HL-60 (cell line): ENCODE measurements at regions not wholly inside any gene's neighbourhood (a gene's known extent, or its start where the extent isn't known, plus 50 kb on each side); places are given as distances from the start of the nearest gene placed in this dataset.
"Not testable (repeated sequence)": the region's sequence is repeated elsewhere in the genome, so short reads cannot be mapped to it uniquely, and the experiment has no call there.

ENCODE experiments used
- DNase-seq, 2 experiments: peaks; one replicate each; pipeline ENCODE4 v3.0.0-alpha.2; 2010 to 2020; ENCODE audit warnings: low read depth in 1 of 2, low spot score in 1 of 2
- H3K27ac ChIP-seq: fragments of 250-450 bp; sonication (Bioruptor Pico); replicated peaks from 2 replicates; pipeline ENCODE4 v1.5.1; 2020; ENCODE audit warnings: mild to moderate bottlenecking, moderate library complexity
- H3K27me3 ChIP-seq: fragments of 250-450 bp; sonication (Bioruptor Pico); 2 replicates; pipeline ENCODE4 v1.5.1; 2021; ENCODE audit warnings: mild to moderate bottlenecking, moderate library complexity; ENCODE audit not compliant: insufficient read depth, poor library complexity, severe bottlenecking
- H3K4me3 ChIP-seq: replicated peaks from 2 replicates; pipeline ENCODE4 v1.5.1; 2011; ENCODE audit warnings: mild to moderate bottlenecking, control low read depth, low read length; ENCODE audit not compliant: insufficient read depth
- GABPA ChIP-seq: IDR thresholded peaks from 2 replicates; pipeline ENCODE4 v1.6.1; 2012; ENCODE audit warnings: low read depth
- POLR2AphosphoS5 ChIP-seq: IDR thresholded peaks from 2 replicates; pipeline ENCODE4 v1.6.1; 2012; ENCODE audit warnings: low read depth
- SPI1 ChIP-seq: IDR thresholded peaks from 2 replicates; pipeline ENCODE4 v1.6.1; 2012; ENCODE audit warnings: low read depth, mild to moderate bottlenecking, borderline replicate concordance
- TF ChIP-seq, protein P1 (sequence below): IDR thresholded peaks from one replicate; pipeline ENCODE4 v1.5.1; 2011; ENCODE audit warnings: low read length, control low read depth, inconsistent platforms; ENCODE audit not compliant: insufficient read depth
- TF ChIP-seq, protein P2 (sequence below): IDR thresholded peaks from 2 replicates; pipeline ENCODE4 v1.6.1; 2012; ENCODE audit warnings: low read depth; ENCODE audit not compliant: insufficient replicate concordance

DNA sequence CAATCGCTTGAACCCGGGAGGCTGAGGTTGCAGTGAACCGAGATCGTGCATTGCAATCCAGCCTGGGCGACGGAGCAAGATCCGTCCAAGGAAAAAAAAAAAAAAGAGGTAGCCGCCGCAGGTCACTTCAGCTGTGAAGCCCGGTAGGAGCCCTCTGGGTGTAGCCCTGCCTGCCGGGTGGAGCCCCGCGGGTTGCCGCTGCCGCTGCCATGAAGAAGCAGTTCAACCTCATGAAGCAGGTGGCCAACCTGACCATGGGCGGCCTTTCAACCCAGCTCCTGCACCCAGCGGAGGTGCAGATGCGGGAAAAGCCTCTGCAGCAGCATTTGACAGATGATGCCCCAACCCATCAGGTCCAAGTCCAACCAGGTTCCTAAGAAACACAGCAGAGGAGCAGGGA, 219.5 kb upstream of the SLC39A10 start:
- no peak for DNase-seq
- no peaks in the 10 kb centered on the region for H3K27me3 ChIP-seq
- no peak overlapping the region for H3K27ac ChIP-seq
- TF ChIP-seq, protein P1, sequence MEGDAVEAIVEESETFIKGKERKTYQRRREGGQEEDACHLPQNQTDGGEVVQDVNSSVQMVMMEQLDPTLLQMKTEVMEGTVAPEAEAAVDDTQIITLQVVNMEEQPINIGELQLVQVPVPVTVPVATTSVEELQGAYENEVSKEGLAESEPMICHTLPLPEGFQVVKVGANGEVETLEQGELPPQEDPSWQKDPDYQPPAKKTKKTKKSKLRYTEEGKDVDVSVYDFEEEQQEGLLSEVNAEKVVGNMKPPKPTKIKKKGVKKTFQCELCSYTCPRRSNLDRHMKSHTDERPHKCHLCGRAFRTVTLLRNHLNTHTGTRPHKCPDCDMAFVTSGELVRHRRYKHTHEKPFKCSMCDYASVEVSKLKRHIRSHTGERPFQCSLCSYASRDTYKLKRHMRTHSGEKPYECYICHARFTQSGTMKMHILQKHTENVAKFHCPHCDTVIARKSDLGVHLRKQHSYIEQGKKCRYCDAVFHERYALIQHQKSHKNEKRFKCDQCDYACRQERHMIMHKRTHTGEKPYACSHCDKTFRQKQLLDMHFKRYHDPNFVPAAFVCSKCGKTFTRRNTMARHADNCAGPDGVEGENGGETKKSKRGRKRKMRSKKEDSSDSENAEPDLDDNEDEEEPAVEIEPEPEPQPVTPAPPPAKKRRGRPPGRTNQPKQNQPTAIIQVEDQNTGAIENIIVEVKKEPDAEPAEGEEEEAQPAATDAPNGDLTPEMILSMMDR, result no peak
- no peak for TF ChIP-seq SPI1
- TF ChIP-seq POLR2AphosphoS5, result no peak
- TF ChIP-seq, protein P2, sequence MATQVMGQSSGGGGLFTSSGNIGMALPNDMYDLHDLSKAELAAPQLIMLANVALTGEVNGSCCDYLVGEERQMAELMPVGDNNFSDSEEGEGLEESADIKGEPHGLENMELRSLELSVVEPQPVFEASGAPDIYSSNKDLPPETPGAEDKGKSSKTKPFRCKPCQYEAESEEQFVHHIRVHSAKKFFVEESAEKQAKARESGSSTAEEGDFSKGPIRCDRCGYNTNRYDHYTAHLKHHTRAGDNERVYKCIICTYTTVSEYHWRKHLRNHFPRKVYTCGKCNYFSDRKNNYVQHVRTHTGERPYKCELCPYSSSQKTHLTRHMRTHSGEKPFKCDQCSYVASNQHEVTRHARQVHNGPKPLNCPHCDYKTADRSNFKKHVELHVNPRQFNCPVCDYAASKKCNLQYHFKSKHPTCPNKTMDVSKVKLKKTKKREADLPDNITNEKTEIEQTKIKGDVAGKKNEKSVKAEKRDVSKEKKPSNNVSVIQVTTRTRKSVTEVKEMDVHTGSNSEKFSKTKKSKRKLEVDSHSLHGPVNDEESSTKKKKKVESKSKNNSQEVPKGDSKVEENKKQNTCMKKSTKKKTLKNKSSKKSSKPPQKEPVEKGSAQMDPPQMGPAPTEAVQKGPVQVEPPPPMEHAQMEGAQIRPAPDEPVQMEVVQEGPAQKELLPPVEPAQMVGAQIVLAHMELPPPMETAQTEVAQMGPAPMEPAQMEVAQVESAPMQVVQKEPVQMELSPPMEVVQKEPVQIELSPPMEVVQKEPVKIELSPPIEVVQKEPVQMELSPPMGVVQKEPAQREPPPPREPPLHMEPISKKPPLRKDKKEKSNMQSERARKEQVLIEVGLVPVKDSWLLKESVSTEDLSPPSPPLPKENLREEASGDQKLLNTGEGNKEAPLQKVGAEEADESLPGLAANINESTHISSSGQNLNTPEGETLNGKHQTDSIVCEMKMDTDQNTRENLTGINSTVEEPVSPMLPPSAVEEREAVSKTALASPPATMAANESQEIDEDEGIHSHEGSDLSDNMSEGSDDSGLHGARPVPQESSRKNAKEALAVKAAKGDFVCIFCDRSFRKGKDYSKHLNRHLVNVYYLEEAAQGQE, result no peak
- TF ChIP-seq GABPA, result no peak
- H3K4me3 ChIP-seq, result no peak overlapping the region

DNA sequence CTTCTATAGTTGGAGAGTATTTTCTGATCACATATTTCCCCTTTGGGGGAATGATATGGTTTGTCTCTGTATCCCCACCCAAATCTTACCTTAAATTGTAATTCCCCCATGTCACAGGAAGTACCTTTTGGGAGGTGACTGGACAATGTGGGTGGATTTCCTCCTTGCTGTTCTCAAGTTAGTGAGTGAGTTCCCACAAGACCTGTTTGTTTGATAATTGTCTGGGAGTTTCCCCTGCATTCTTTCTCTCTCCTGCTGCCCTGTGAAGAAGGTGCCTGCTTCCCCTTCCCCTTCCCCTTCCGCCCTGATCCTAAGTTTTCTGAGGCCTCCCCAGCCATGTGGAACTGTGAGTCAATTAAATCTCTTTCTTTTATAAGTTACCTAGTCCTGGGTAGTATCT, 222.7 kb upstream of the SLC39A10 start:
- TF ChIP-seq POLR2AphosphoS5 (no peak), GABPA (no peak), SPI1 (no peak)
- TF ChIP-seq, protein P1, result no peak
- TF ChIP-seq, protein P2, result no peak
- H3K27me3 ChIP-seq, result no peaks in the 10 kb centered on the region
- no peak for DNase-seq
- H3K4me3 ChIP-seq, result no peak overlapping the region
- H3K27ac ChIP-seq, result no peak overlapping the region

DNA sequence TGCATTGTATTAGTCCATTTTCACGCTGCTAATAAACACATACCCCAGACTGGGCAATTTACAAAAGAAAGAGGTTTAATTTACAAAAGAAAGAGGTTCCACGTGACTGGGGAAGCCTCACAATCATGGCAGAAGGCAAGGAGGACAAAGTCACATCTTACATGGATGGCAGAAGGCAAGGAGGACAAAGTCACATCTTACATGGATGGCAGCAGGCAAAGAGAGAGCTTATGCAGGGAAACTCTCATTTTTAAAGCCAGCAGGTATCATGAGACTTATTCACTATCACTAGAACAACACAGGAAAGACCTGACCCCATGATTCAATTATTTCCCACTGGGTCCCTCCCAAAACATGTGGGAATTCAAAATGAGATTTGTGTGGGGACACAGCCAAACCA, 223.3 kb upstream of the SLC39A10 start:
- not testable (repeated sequence) for DNase-seq, H3K4me3 ChIP-seq, H3K27me3 ChIP-seq, H3K27ac ChIP-seq

DNA sequence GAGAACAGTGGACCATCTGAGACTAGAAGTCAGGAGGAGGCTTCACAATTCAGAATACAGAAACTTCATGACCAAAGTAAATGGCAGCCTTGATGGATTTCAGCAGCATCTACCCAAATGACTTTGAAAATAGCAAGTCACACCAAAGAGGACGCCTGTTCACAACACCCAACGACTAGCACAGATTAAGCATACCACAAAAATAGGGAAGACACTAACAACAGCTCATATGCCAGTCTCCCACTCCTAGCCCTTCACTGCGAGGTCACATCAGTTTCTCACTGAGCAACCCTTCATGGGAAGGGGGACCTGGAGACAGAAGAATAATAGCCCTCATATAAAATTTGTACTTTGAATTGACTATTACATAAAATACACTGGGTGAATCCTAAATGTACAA, 228.4 kb upstream of the SLC39A10 start:
- Histone ChIP-seq H3K27ac (no peak overlapping the region), H3K4me3 (no peak overlapping the region), H3K27me3 (no peaks in the 10 kb centered on the region)
- DNase-seq, result peak in 1 of 2 experiments; percentile 13
- TF ChIP-seq, protein P2, result no peak
- TF ChIP-seq GABPA, result no peak
- TF ChIP-seq, protein P1, result no peak
- no peak for TF ChIP-seq POLR2AphosphoS5
- peak; percentile 72 for TF ChIP-seq SPI1
